ENCODE measurements at regions not wholly inside any gene's neighbourhood (a gene's known extent, or its start where the extent isn't known, plus 50 kb on each side); places are given as distances from the start of the nearest gene placed in this dataset.

DNA sequence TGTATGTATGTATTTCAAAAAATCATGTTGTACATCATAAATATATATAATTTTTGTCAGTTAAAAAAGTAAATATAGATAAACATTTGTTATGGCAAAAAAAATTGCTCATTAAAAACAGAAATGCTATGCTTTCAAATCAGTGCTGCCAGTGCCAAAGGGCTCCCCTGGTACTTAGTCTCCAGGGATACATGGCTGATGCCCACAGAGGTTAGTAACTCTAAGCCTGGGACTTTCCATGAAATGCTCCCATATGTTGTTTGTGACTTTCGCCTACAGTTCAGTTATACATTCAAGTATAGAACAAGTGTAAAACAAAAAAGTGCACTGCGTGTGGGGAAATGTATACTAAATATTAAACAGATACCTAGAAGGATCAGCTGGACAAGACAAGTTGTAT is 104.0 kb downstream of the TENT5A start (continued):
- TF ChIP-seq, protein P1, sequence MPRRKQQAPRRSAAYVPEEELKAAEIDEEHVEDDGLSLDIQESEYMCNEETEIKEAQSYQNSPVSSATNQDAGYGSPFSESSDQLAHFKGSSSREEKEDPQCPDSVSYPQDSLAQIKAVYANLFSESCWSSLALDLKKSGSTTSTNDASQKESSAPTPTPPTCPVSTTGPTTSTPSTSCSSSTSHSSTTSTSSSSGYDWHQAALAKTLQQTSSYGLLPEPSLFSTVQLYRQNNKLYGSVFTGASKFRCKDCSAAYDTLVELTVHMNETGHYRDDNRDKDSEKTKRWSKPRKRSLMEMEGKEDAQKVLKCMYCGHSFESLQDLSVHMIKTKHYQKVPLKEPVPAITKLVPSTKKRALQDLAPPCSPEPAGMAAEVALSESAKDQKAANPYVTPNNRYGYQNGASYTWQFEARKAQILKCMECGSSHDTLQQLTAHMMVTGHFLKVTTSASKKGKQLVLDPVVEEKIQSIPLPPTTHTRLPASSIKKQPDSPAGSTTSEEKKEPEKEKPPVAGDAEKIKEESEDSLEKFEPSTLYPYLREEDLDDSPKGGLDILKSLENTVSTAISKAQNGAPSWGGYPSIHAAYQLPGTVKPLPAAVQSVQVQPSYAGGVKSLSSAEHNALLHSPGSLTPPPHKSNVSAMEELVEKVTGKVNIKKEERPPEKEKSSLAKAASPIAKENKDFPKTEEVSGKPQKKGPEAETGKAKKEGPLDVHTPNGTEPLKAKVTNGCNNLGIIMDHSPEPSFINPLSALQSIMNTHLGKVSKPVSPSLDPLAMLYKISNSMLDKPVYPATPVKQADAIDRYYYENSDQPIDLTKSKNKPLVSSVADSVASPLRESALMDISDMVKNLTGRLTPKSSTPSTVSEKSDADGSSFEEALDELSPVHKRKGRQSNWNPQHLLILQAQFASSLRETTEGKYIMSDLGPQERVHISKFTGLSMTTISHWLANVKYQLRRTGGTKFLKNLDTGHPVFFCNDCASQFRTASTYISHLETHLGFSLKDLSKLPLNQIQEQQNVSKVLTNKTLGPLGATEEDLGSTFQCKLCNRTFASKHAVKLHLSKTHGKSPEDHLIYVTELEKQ (tag by site-specific recombination; IDR thresholded peaks at IDR 0.05; ENCODE audit: borderline replicate concordance): no peak
- TF ChIP-seq ZNF701 (tag by site-specific recombination; IDR thresholded peaks at IDR 0.05): no peak
- TF ChIP-seq ZNF146 (tag by site-specific recombination; IDR thresholded peaks at IDR 0.05): no peak

GRCh38 chr6:81643156-81643555 is 109.3 kb downstream of the TENT5A start:
- POLR2A ChIA-PET: no interaction called here
- no peaks in the 10 kb centered on the region for H3K36me3 ChIP-seq (ENCODE audit: control insufficient read depth in 2 of 2, insufficient read depth in 1 of 2, low read length in 2 of 2)
- CTCF ChIA-PET: no interaction called here
- H3K27ac ChIP-seq (ENCODE audit: extremely low read depth, low read depth, low read length): no peak overlapping the region
- H3K4me3 ChIP-seq (ENCODE audit: low read depth, low read length): no peak overlapping the region
- no peaks in the 10 kb centered on the region for H3K4me1 ChIP-seq (ENCODE audit: control insufficient read depth, insufficient read depth, low read length)
- no peaks in the 10 kb centered on the region for H3K9me3 ChIP-seq (ENCODE audit: control insufficient read depth, insufficient read depth, low read depth, low read length)
- TF ChIP-seq ZBTB49 (tag by site-specific recombination; IDR thresholded peaks at IDR 0.05; ENCODE audit: low read depth) (no peak), ZNF629 (tag by site-specific recombination; IDR thresholded peaks at IDR 0.05) (no peak)

GRCh38 chr6:81640891-81641290 is 111.6 kb downstream of the TENT5A start:
- no peaks in the 10 kb centered on the region for H3K4me1 ChIP-seq (ENCODE audit: control insufficient read depth, insufficient read depth, low read length)
- TF ChIP-seq ZNF26 (tag by site-specific recombination; IDR thresholded peaks at IDR 0.05): no peak
- TF ChIP-seq ZNF792 (tag by site-specific recombination; IDR thresholded peaks at IDR 0.05): no peak
- TF ChIP-seq HOXA7 (CRISPR knock-in tag; IDR thresholded peaks at IDR 0.05; ENCODE audit: borderline replicate concordance): no peak
- no peak for TF ChIP-seq ZNF211 (tag by site-specific recombination; IDR thresholded peaks at IDR 0.05; ENCODE audit: low read depth)
- no peak for TF ChIP-seq ZNF341 (tag by site-specific recombination; IDR thresholded peaks at IDR 0.05; ENCODE audit: low read depth)
- no peak for TF ChIP-seq ZNF488 (tag by site-specific recombination; IDR thresholded peaks at IDR 0.05)
- TF ChIP-seq BCL11A (tag by site-specific recombination; IDR thresholded peaks at IDR 0.05; ENCODE audit: low read depth): no peak
- no peak for TF ChIP-seq PBX3 (CRISPR knock-in tag; IDR thresholded peaks at IDR 0.05)
- TF ChIP-seq PRDM4 (tag by site-specific recombination; IDR thresholded peaks at IDR 0.05): no peak
- no peak for TF ChIP-seq ZNF223 (tag by site-specific recombination; IDR thresholded peaks at IDR 0.05)
- TF ChIP-seq ZNF19 (tag by site-specific recombination; IDR thresholded peaks at IDR 0.05; ENCODE audit: low read depth): no peak
- TF ChIP-seq ZNF791 (tag by site-specific recombination; IDR thresholded peaks at IDR 0.05): no peak
- no peak for TF ChIP-seq GFI1B (tag by site-specific recombination; IDR thresholded peaks at IDR 0.05)
- no peak for TF ChIP-seq ZNF544 (tag by site-specific recombination; IDR thresholded peaks at IDR 0.05)
- TF ChIP-seq ZNF510 (tag by site-specific recombination; IDR thresholded peaks at IDR 0.05; ENCODE audit: insufficient replicate concordance): no peak
- TF ChIP-seq ZFP41 (tag by site-specific recombination; IDR thresholded peaks at IDR 0.05; ENCODE audit: borderline replicate concordance): no peak
- H3K9me3 ChIP-seq (ENCODE audit: control insufficient read depth, insufficient read depth, low read depth, low read length): no peaks in the 10 kb centered on the region
- ChIA-PET CTCF (no interaction called here), POLR2A (no interaction called here)
- H3K36me3 ChIP-seq (ENCODE audit: control insufficient read depth in 2 of 2, insufficient read depth in 1 of 2, low read length in 2 of 2): no peaks in the 10 kb centered on the region
- H3K27ac ChIP-seq (ENCODE audit: extremely low read depth, low read depth, low read length): no peak overlapping the region
- no peak overlapping the region for H3K4me3 ChIP-seq (ENCODE audit: low read depth, low read length)
